ENCODE measurements at regions not wholly inside any gene's neighbourhood (a gene's known extent, or its start where the extent isn't known, plus 50 kb on each side); places are given as distances from the start of the nearest gene placed in this dataset.

GRCh38 chr2:186281726-186282125, 204.3 kb upstream of the ZC3H15 start:
- Mint-ChIP-seq H3K27me3 (no peaks in the 10 kb centered on the region), H3K27ac (no peak overlapping the region), H3K4me3 (no peak overlapping the region), H3K4me1 (no peaks in the 10 kb centered on the region), H3K9me3 (peaks cover 0 to 16% (median 10%) of the 10 kb centered on the region in 3 donors), H3K36me3 (peaks cover 11% of the 10 kb centered on the region)
- ChIA-PET POLR2A (no interaction called here), CTCF (no interaction called here)
- no peak overlapping the region for H3K4me3 ChIP-seq (ENCODE audit: control insufficient read depth in 1 of 2, extremely low read depth in 1 of 2, low read length in 1 of 2)
- no peaks in the 10 kb centered on the region for H3K4me1 ChIP-seq (ENCODE audit: control insufficient read depth in 1 of 2, extremely low read depth in 1 of 2, insufficient read depth in 2 of 2, low read length in 2 of 2)
- H3K27me3 ChIP-seq (replicated peaks in 1 of 2; ENCODE audit: control insufficient read depth in 2 of 2, extremely low read depth in 1 of 2, insufficient read depth in 2 of 2, low read length in 1 of 2): no peaks in the 10 kb centered on the region
- ATAC-seq (replicated peaks in 1 of 4): no peak
- no peak overlapping the region for H3K27ac ChIP-seq (ENCODE audit: low read length)
- DNase-seq: no peak
- no peaks in the 10 kb centered on the region for H3K9me3 ChIP-seq
- H3K36me3 ChIP-seq (ENCODE audit: control insufficient read depth in 2 of 2, extremely low read depth in 1 of 2, insufficient read depth in 1 of 2, low read length in 1 of 2): no peaks in the 10 kb centered on the region
- no CpG with 5 or more reads among the region's 2 CpGs for WGBS (ENCODE audit: insufficient coverage)

- DNase-seq (no peak), ATAC-seq (replicated peaks in 1 of 4) (no peak)
- Mint-ChIP-seq H3K36me3 (peaks cover 17% of the 10 kb centered on the region), H3K27ac (no peak overlapping the region), H3K27me3 (no peaks in the 10 kb centered on the region), H3K4me3 (no peak overlapping the region), H3K4me1 (no peaks in the 10 kb centered on the region), H3K9me3 (peaks cover 0 to 3% (median 3%) of the 10 kb centered on the region in 3 donors)
- ChIA-PET CTCF (no interaction called here), POLR2A (no interaction called here)
- Histone ChIP-seq H3K27ac (ENCODE audit: low read length) (no peak overlapping the region), H3K4me1 (ENCODE audit: control insufficient read depth in 1 of 2, extremely low read depth in 1 of 2, insufficient read depth in 2 of 2, low read length in 2 of 2) (no peaks in the 10 kb centered on the region), H3K36me3 (ENCODE audit: control insufficient read depth in 2 of 2, extremely low read depth in 1 of 2, insufficient read depth in 1 of 2, low read length in 1 of 2) (no peaks in the 10 kb centered on the region), H3K4me3 (ENCODE audit: control insufficient read depth in 1 of 2, extremely low read depth in 1 of 2, low read length in 1 of 2) (no peak overlapping the region), H3K27me3 (replicated peaks in 1 of 2; ENCODE audit: control insufficient read depth in 2 of 2, extremely low read depth in 1 of 2, insufficient read depth in 2 of 2, low read length in 1 of 2) (no peaks in the 10 kb centered on the region), H3K9me3 (no peaks in the 10 kb centered on the region)
- 100% methylated on average over 1 of the region's 3 CpGs for WGBS (ENCODE audit: insufficient coverage)
Observed at GRCh38 chr2:186294248-186294888, 191.7 kb upstream of the ZC3H15 start.

- H3K9me3 ChIP-seq: no peaks in the 10 kb centered on the region
- Mint-ChIP-seq H3K27me3 (no peaks in the 10 kb centered on the region), H3K4me1 (no peaks in the 10 kb centered on the region), H3K4me3 (no peak overlapping the region), H3K36me3 (peaks cover 16% of the 10 kb centered on the region), H3K27ac (no peak overlapping the region), H3K9me3 (peaks cover 0 to 4% (median 0%) of the 10 kb centered on the region in 3 donors)
- no peak overlapping the region for H3K27ac ChIP-seq (ENCODE audit: low read length)
- no peaks in the 10 kb centered on the region for H3K36me3 ChIP-seq (ENCODE audit: control insufficient read depth in 2 of 2, extremely low read depth in 1 of 2, insufficient read depth in 1 of 2, low read length in 1 of 2)
- no peak overlapping the region for H3K4me3 ChIP-seq (ENCODE audit: control insufficient read depth in 1 of 2, extremely low read depth in 1 of 2, low read length in 1 of 2)
- no CpG with 5 or more reads among the region's 1 CpG for WGBS (ENCODE audit: insufficient coverage)
- ATAC-seq (replicated peaks in 1 of 4) (no peak), DNase-seq (no peak)
- H3K4me1 ChIP-seq (ENCODE audit: control insufficient read depth in 1 of 2, extremely low read depth in 1 of 2, insufficient read depth in 2 of 2, low read length in 2 of 2): no peaks in the 10 kb centered on the region
- ChIA-PET CTCF (no interaction called here), POLR2A (no interaction called here)
- no peaks in the 10 kb centered on the region for H3K27me3 ChIP-seq (replicated peaks in 1 of 2; ENCODE audit: control insufficient read depth in 2 of 2, extremely low read depth in 1 of 2, insufficient read depth in 2 of 2, low read length in 1 of 2)
Observed at GRCh38 chr2:186299610-186300009, 186.4 kb upstream of the ZC3H15 start.

GRCh38 chr2:186302263-186302662, 183.8 kb upstream of the ZC3H15 start:
- Mint-ChIP-seq H3K27me3 (no peaks in the 10 kb centered on the region), H3K9me3 (peaks cover 0 to 4% (median 0%) of the 10 kb centered on the region in 3 donors)
- POLR2A ChIA-PET: no interaction called here

GRCh38 chr2:186303091-186303490, 183.0 kb upstream of the ZC3H15 start:
- no peaks in the 10 kb centered on the region for H3K27me3 Mint-ChIP-seq
- no peak overlapping the region for H3K27ac Mint-ChIP-seq
- DNase-seq: no peak
- no peak for ATAC-seq (replicated peaks in 1 of 4)
- H3K9me3 Mint-ChIP-seq: peaks cover 0 to 4% (median 0%) of the 10 kb centered on the region in 3 donors
- H3K36me3 Mint-ChIP-seq: peaks cover 36% of the 10 kb centered on the region
- H3K4me1 Mint-ChIP-seq: no peaks in the 10 kb centered on the region
- Histone ChIP-seq H3K9me3 (no peaks in the 10 kb centered on the region), H3K4me1 (ENCODE audit: control insufficient read depth in 1 of 2, extremely low read depth in 1 of 2, insufficient read depth in 2 of 2, low read length in 2 of 2) (no peaks in the 10 kb centered on the region), H3K4me3 (ENCODE audit: control insufficient read depth in 1 of 2, extremely low read depth in 1 of 2, low read length in 1 of 2) (no peak overlapping the region), H3K27me3 (replicated peaks in 1 of 2; ENCODE audit: control insufficient read depth in 2 of 2, extremely low read depth in 1 of 2, insufficient read depth in 2 of 2, low read length in 1 of 2) (no peaks in the 10 kb centered on the region), H3K36me3 (ENCODE audit: control insufficient read depth in 2 of 2, extremely low read depth in 1 of 2, insufficient read depth in 1 of 2, low read length in 1 of 2) (no peaks in the 10 kb centered on the region), H3K27ac (ENCODE audit: low read length) (no peak overlapping the region)
- no CpG with 5 or more reads among the region's 2 CpGs for WGBS (ENCODE audit: insufficient coverage)
- ChIA-PET CTCF (no interaction called here), POLR2A (no interaction called here)
- no peak overlapping the region for H3K4me3 Mint-ChIP-seq

More at GRCh38 chr2:186302263-186302662, 183.8 kb upstream of the ZC3H15 start:
- Mint-ChIP-seq H3K4me3 (no peak overlapping the region), H3K36me3 (peaks cover 30% of the 10 kb centered on the region), H3K4me1 (no peaks in the 10 kb centered on the region), H3K27ac (no peak overlapping the region)
- CTCF ChIA-PET: no interaction called here
- Histone ChIP-seq H3K4me3 (ENCODE audit: control insufficient read depth in 1 of 2, extremely low read depth in 1 of 2, low read length in 1 of 2) (no peak overlapping the region), H3K27me3 (replicated peaks in 1 of 2; ENCODE audit: control insufficient read depth in 2 of 2, extremely low read depth in 1 of 2, insufficient read depth in 2 of 2, low read length in 1 of 2) (no peaks in the 10 kb centered on the region), H3K36me3 (ENCODE audit: control insufficient read depth in 2 of 2, extremely low read depth in 1 of 2, insufficient read depth in 1 of 2, low read length in 1 of 2) (no peaks in the 10 kb centered on the region), H3K27ac (ENCODE audit: low read length) (no peak overlapping the region), H3K4me1 (ENCODE audit: control insufficient read depth in 1 of 2, extremely low read depth in 1 of 2, insufficient read depth in 2 of 2, low read length in 2 of 2) (no peaks in the 10 kb centered on the region), H3K9me3 (no peaks in the 10 kb centered on the region)
- 92% methylated on average over 2 of the region's 7 CpGs for WGBS (ENCODE audit: insufficient coverage)
- ATAC-seq (replicated peaks in 1 of 4): no peak
- DNase-seq: no peak

GRCh38 chr2:186304064-186304463, 182.0 kb upstream of the ZC3H15 start:
- ATAC-seq (replicated peaks in 1 of 4): no peak

GRCh38 chr2:186306754-186307153, 179.3 kb upstream of the ZC3H15 start:
- H3K9me3 ChIP-seq: no peaks in the 10 kb centered on the region
- H3K4me1 ChIP-seq (ENCODE audit: control insufficient read depth in 1 of 2, extremely low read depth in 1 of 2, insufficient read depth in 2 of 2, low read length in 2 of 2): no peaks in the 10 kb centered on the region
- ATAC-seq (replicated peaks in 1 of 4) (no peak), DNase-seq (no peak)
- H3K4me3 ChIP-seq (ENCODE audit: control insufficient read depth in 1 of 2, extremely low read depth in 1 of 2, low read length in 1 of 2): no peak overlapping the region
- ChIA-PET CTCF (no interaction called here), POLR2A (no interaction called here)
- H3K36me3 ChIP-seq (ENCODE audit: control insufficient read depth in 2 of 2, extremely low read depth in 1 of 2, insufficient read depth in 1 of 2, low read length in 1 of 2): no peaks in the 10 kb centered on the region
- H3K27ac Mint-ChIP-seq: no peak overlapping the region
- H3K27me3 Mint-ChIP-seq: no peaks in the 10 kb centered on the region
- no peaks in the 10 kb centered on the region for H3K4me1 Mint-ChIP-seq
- no peaks in the 10 kb centered on the region for H3K27me3 ChIP-seq (replicated peaks in 1 of 2; ENCODE audit: control insufficient read depth in 2 of 2, extremely low read depth in 1 of 2, insufficient read depth in 2 of 2, low read length in 1 of 2)
- no peak overlapping the region for H3K27ac ChIP-seq (ENCODE audit: low read length)
- H3K9me3 Mint-ChIP-seq: peaks cover 4 to 9% (median 7%) of the 10 kb centered on the region in 3 donors
- H3K4me3 Mint-ChIP-seq: no peak overlapping the region
- peaks cover 45% of the 10 kb centered on the region for H3K36me3 Mint-ChIP-seq

More at GRCh38 chr2:186304064-186304463, 182.0 kb upstream of the ZC3H15 start:
- Mint-ChIP-seq H3K36me3 (peaks cover 32% of the 10 kb centered on the region), H3K9me3 (peaks cover 0 to 4% (median 0%) of the 10 kb centered on the region in 3 donors), H3K4me1 (no peaks in the 10 kb centered on the region), H3K27ac (no peak overlapping the region), H3K27me3 (no peaks in the 10 kb centered on the region), H3K4me3 (no peak overlapping the region)
- DNase-seq: no peak
- no peaks in the 10 kb centered on the region for H3K36me3 ChIP-seq (ENCODE audit: control insufficient read depth in 2 of 2, extremely low read depth in 1 of 2, insufficient read depth in 1 of 2, low read length in 1 of 2)
- no peak overlapping the region for H3K27ac ChIP-seq (ENCODE audit: low read length)
- CTCF ChIA-PET: no interaction called here
- no peaks in the 10 kb centered on the region for H3K4me1 ChIP-seq (ENCODE audit: control insufficient read depth in 1 of 2, extremely low read depth in 1 of 2, insufficient read depth in 2 of 2, low read length in 2 of 2)
- no peaks in the 10 kb centered on the region for H3K9me3 ChIP-seq
- no peak overlapping the region for H3K4me3 ChIP-seq (ENCODE audit: control insufficient read depth in 1 of 2, extremely low read depth in 1 of 2, low read length in 1 of 2)
- no peaks in the 10 kb centered on the region for H3K27me3 ChIP-seq (replicated peaks in 1 of 2; ENCODE audit: control insufficient read depth in 2 of 2, extremely low read depth in 1 of 2, insufficient read depth in 2 of 2, low read length in 1 of 2)
- POLR2A ChIA-PET: no interaction called here
